Loucy (cell line): ENCODE measurements at regions not wholly inside any gene's neighbourhood (a gene's known extent, or its start where the extent isn't known, plus 50 kb on each side); places are given as distances from the start of the nearest gene placed in this dataset.

Experiments
- H2AFZ ChIP-seq: fragments of 200-600 bp; sonication (generic); 2 replicates; pipeline ENCODE4 v1.6.0; 2016; ENCODE audit warnings: antibody characterized with exemption, mild to moderate bottlenecking, low read length, moderate library complexity
- H3F3A ChIP-seq: fragments of 200-600 bp; 2 replicates; pipeline ENCODE4 v1.6.0; 2016; ENCODE audit warnings: antibody characterized with exemption, low read depth, mild to moderate bottlenecking
- H3K27me3 ChIP-seq: fragments of 200-600 bp; sonication (generic); 2 replicates; pipeline ENCODE4 v1.6.1; 2014; ENCODE audit warnings: low read length, mild to moderate bottlenecking; ENCODE audit not compliant: insufficient read depth, poor library complexity, severe bottlenecking
- H3K36me3 ChIP-seq: fragments of 200-600 bp; sonication (generic); 2 replicates; pipeline ENCODE4 v1.6.1; 2016; ENCODE audit warnings: low read length; ENCODE audit not compliant: insufficient read depth
- H3K4me1 ChIP-seq: fragments of 200-600 bp; sonication (generic); 2 replicates; pipeline ENCODE4 v1.5.1; 2014; ENCODE audit warnings: low read length, mild to moderate bottlenecking; ENCODE audit not compliant: insufficient read depth, poor library complexity, severe bottlenecking
- H3K4me2 ChIP-seq: fragments of 200-600 bp; sonication (generic); 2 replicates; pipeline ENCODE4 v1.6.0; 2014; ENCODE audit warnings: antibody characterized with exemption, low read length, low read depth, mild to moderate bottlenecking; ENCODE audit not compliant: poor library complexity, severe bottlenecking
- H3K4me3 ChIP-seq: fragments of 200-600 bp; sonication (generic); 2 replicates; pipeline ENCODE4 v1.5.1; 2014; ENCODE audit warnings: low read length, mild to moderate bottlenecking, mixed read lengths; ENCODE audit not compliant: poor library complexity, severe bottlenecking
- H3K79me2 ChIP-seq: fragments of 200-600 bp; sonication (generic); 2 replicates; pipeline ENCODE4 v1.6.1; 2014; ENCODE audit warnings: low read length; ENCODE audit not compliant: insufficient read depth
- H3K9ac ChIP-seq: fragments of 200-600 bp; sonication (generic); 2 replicates; pipeline ENCODE4 v1.6.0; 2014; ENCODE audit warnings: mild to moderate bottlenecking, low read depth, low read length, moderate library complexity; ENCODE audit not compliant: poor library complexity, severe bottlenecking
- H3K9me2 ChIP-seq: fragments of 200-600 bp; sonication (generic); replicated peaks from 2 replicates; pipeline ENCODE4 v1.6.1; 2016; ENCODE audit warnings: low read depth, low read length, mixed read lengths
- H3K9me3 ChIP-seq: fragments of 200-600 bp; sonication (generic); 2 replicates; pipeline ENCODE4 v1.6.1; 2014; ENCODE audit warnings: mild to moderate bottlenecking, antibody characterized with exemption, low read length, low read depth; ENCODE audit not compliant: insufficient read depth
- H4K20me1 ChIP-seq: fragments of 200-600 bp; sonication (generic); 2 replicates; pipeline ENCODE4 v1.6.0; 2014; ENCODE audit warnings: antibody characterized with exemption, low read length, mild to moderate bottlenecking; ENCODE audit not compliant: insufficient read depth, poor library complexity, severe bottlenecking
- CTCF ChIP-seq: fragments of 200-600 bp; sonication (generic); conservative IDR thresholded peaks from 2 replicates; pipeline ENCODE4 v1.5.1; 2014; ENCODE audit warnings: mild to moderate bottlenecking, antibody characterized with exemption, low read length
- EZH2phosphoT487 ChIP-seq: fragments of 200-600 bp; IDR thresholded peaks from 2 replicates; pipeline ENCODE4 v1.6.1; 2018; ENCODE audit warnings: antibody characterized with exemption, mild to moderate bottlenecking, moderate library complexity, borderline replicate concordance

DNA sequence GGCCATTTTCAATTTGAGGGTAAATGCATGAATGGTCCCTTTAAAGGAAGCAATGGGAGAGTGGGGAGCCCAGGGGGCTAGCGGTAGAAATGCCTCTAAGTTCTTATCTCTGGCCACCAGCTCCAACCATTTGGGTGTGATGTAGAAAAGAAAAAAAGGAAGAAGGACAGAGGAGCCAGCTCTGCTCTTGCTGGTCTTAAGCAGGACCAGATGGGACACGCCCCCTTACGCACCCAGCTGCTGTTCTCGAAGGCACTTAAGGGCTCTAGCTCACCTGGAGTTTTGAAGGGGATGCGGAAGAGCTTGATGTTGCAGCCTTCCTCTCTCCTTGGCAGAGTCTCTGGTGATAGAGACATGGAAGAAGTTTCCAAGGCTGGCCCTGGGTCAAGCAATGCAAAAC is 59.5 kb upstream of the RNF144B start:
- no peaks in the 10 kb centered on the region for H3K4me1 ChIP-seq
- no peaks in the 10 kb centered on the region for H3K27me3 ChIP-seq
- H3K9ac ChIP-seq: no peak overlapping the region
- no peak overlapping the region for H3K4me3 ChIP-seq
- no peaks in the 10 kb centered on the region for H4K20me1 ChIP-seq
- no peaks in the 10 kb centered on the region for H3K9me2 ChIP-seq
- H3K79me2 ChIP-seq: no peaks in the 10 kb centered on the region
- H3K4me2 ChIP-seq: no peak overlapping the region
- H2AFZ ChIP-seq: no peak overlapping the region
- no peaks in the 10 kb centered on the region for H3K9me3 ChIP-seq
- no peaks in the 10 kb centered on the region for H3F3A ChIP-seq
- no peaks in the 10 kb centered on the region for H3K36me3 ChIP-seq
- no peak for TF ChIP-seq CTCF

- no peak overlapping the region for H3K4me3 ChIP-seq
- no peaks in the 10 kb centered on the region for H3K4me1 ChIP-seq
- TF ChIP-seq EZH2phosphoT487: no peak
- no peak for TF ChIP-seq CTCF
- H3K9me2 ChIP-seq: no peaks in the 10 kb centered on the region
- no peaks in the 10 kb centered on the region for H4K20me1 ChIP-seq
- H2AFZ ChIP-seq: no peak overlapping the region
- no peak overlapping the region for H3K4me2 ChIP-seq
- H3K79me2 ChIP-seq: no peaks in the 10 kb centered on the region
- H3F3A ChIP-seq: no peaks in the 10 kb centered on the region
- no peaks in the 10 kb centered on the region for H3K9me3 ChIP-seq
- H3K36me3 ChIP-seq: no peaks in the 10 kb centered on the region
- H3K27me3 ChIP-seq: no peaks in the 10 kb centered on the region
- H3K9ac ChIP-seq: no peak overlapping the region
Measured at GRCh38 chr6:18326980-18327379, 60.2 kb upstream of the RNF144B start.

- Histone ChIP-seq H3K4me1 (no peaks in the 10 kb centered on the region), H3K4me3 (no peak overlapping the region), H3K27me3 (no peaks in the 10 kb centered on the region), H3K36me3 (no peaks in the 10 kb centered on the region), H3K9ac (no peak overlapping the region), H3K9me2 (no peaks in the 10 kb centered on the region), H3K79me2 (no peaks in the 10 kb centered on the region), H3K4me2 (no peak overlapping the region), H2AFZ (no peak overlapping the region), H3K9me3 (no peaks in the 10 kb centered on the region), H4K20me1 (no peaks in the 10 kb centered on the region), H3F3A (no peaks in the 10 kb centered on the region)
- no peak for TF ChIP-seq CTCF
- TF ChIP-seq EZH2phosphoT487: no peak
Measured at GRCh38 chr6:18326001-18326400, 61.1 kb upstream of the RNF144B start.
